HG02973 (cell line): ENCODE measurements at regions not wholly inside any gene's neighbourhood (a gene's known extent, or its start where the extent isn't known, plus 50 kb on each side); places are given as distances from the start of the nearest gene placed in this dataset.
A peak's percentile ranks its signal among the peaks of the same experiment; 100 is the strongest.
"Not testable (repeated sequence)": the region's sequence is repeated elsewhere in the genome, so short reads cannot be mapped to it uniquely, and the experiment has no call there.

Source experiments
- ATAC-seq: cut with Tn5 transposase; IDR thresholded peaks from one replicate; pipeline ENCODE4 v1.9.1; 2021; ENCODE audit warnings: moderate library complexity; ENCODE audit not compliant: unreplicated experiment

DNA sequence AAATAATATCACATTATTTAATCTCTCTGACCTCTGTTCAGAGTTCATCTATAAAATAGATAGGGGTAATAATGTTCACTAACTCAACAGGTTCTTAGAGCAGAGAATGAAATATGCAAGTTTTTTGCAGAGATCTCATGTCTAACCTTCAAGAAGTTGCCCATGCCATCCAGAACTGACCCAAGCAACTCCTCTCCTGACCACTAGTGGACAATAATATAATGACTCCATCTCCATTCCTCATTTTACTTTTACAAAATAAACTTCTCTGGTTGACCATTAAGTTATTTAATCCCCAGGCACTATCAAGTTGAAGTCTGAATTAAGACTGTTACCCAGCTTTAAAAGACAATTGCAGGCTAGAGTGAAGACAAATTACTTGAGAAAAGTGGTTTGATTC, 382.6 kb downstream of the KCNA4 start:
- ATAC-seq, result no peak

DNA sequence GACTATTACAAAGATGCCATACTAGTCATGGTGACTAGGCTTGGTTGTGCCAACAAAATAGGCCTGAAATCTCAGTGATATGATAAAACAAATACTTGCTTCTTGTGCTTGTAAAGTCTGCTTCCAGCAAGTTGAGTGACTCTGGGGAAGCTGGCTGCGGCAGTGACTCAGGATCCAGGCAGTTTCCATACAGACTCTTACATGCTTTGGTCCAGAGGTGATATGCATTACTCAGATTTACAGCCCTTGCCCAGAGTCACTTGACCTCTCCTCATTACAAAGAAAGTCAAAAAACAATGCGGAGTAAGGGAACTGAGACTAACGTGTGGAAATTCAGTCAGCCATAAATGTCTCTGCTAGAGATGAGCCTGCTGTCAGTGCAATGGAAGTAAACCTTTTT, 387.5 kb downstream of the KCNA4 start:
- ATAC-seq, result no peak

DNA sequence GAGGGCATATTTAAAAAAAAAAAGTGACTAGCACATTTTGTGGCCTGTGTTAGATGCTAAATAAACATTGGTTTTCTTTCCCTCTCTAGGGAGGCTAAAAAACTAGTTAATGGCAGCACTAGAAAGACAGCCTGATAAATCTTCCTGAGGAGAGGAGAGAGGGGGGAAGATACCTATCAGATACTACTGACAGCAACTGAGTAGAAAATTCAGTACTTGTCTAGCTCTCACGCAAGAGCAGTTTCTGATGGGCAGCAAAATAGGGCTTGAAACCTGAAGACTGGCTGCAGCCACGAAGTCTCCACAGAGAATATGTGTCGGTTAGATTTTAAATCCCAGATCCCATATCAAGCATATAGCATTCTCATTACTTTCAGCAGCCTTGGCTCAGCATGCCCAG, 388.2 kb downstream of the KCNA4 start:
- no peak for ATAC-seq

GRCh38 chr11:29627541-29627940, 389.3 kb downstream of the KCNA4 start:
- no peak for ATAC-seq

DNA sequence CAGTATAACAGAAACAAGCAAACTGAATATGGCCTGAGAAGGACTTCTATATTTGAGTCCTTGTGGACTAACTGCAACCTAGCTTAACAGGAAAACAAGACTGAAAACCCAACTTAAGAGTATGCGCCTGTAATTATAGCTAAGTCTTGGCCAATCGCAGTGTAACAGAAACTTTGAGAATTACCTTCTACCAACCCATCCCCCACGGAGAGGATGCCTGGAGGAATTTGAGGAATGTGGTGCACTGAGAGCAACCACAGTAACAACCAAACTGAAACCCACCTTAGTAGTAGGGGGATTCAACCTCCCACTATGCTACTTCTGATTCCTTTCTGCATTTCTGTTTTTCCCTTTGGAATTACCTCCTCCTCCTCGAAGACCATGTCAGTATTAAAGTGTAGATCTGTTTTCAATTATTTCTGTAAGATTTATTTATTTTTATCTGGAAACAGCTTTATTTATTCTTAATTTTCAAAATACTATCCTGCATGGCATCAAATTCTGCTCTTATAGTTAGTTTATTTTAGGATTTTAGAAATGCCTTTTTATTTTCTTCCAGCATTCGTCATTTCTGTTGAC, 393.6 kb downstream of the KCNA4 start:
- ATAC-seq, result no peak

DNA sequence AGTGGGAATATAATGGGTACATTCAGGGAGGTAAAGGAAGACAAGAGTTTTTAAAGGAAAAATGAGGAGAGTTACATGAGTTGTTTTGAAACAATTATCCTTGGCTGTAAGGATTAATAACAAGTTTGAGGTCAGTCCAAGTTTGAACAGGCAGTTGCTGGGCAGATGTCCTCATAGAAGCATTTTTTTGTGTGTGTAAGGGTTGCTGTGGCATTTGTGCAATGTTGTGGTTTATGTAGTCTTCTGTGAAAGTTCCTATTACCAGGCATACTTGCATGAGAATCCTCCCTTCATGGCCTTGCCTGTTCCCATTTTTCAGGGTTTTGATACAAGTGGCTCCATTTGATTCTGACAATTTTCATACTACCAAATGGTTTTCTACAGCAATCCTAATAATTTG, 400.2 kb downstream of the KCNA4 start:
- ATAC-seq, result no peak

DNA sequence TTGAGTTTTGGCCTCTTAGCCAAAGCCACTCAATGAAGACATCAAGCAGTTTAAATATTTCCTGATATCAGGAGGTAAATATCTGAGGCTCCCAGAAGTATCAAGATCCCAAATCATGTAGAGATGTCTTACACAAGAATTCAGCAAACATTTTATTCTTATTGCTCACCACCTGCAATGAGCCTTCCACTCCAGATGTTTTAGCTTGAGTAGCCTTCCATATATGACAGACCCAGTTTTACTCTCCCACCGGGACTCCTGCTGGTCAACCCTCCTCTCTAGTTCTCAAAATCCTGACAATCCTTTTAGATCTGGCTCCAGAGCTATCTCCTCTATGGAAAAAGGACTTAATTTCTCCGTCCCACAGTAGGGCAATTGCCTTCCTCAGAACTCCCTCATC, 404.4 kb downstream of the KCNA4 start:
- no peak for ATAC-seq

- no peak for ATAC-seq
These were observed 410.3 kb downstream of the KCNA4 start for GRCh38 chr11:29606330-29607031.

GRCh38 chr11:29600151-29600575, 416.7 kb downstream of the KCNA4 start:
- ATAC-seq, result not testable (repeated sequence)

- no peak for ATAC-seq
These were observed 432.5 kb downstream of the KCNA4 start for GRCh38 chr11:29584342-29584741.

DNA sequence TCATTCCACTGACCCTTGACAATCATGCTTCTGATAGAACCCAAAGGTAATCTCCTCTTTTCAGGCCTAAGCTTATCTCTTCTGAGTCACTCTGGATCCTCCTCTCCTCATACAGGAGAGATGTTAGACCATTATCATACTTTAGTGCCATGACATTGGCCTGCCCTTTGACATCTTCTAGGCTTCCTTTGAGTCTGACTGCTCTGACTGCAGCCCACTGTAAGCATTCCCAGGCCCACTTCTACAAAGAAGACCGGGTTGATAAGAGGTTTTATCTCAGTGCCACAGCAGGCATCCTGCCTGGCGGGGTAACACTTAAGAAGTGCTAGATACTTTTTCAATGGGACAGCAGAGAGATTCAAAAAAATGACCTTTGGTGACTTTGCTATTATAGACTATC, 438.0 kb downstream of the KCNA4 start:
- ATAC-seq, result no peak

DNA sequence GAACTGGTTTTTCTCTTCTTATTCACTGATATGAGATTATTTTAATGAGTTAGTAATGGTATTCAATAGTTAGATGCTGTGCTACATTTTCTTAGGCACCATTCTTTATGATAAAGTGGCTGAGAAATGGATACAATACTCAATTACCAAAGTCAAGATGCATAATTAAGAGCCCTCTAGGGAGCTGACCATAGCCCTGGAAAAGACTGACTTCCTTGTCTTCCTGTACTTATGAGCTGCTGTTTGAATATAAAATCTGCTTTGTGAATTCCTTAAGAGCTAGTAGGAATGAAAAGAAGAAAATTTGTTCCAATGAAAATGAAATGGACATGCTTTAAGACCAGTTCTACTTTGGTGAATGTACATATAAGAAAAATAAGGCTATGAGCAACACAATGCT, 452.3 kb downstream of the KCNA4 start:
- ATAC-seq, result no peak

DNA sequence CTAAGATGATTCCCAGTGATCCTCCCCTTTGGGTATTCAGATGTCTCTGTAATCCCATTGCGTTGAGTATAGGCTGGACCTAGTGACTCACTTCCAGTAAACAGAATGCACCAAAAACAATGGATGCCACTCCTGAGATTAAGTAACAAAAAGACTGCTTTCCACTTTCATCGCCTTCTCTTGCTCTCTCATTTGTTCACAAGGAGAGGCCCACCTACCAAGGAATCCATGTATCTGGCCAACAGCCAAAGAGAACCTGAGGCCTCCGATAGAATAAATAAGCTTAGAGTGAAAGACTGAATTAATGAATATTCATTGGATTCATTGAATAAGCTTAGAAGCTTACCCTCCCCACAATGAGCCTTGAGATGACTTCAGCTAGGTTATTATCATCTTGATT, 454.6 kb downstream of the KCNA4 start:
- ATAC-seq, result no peak

- no peak for ATAC-seq
These were observed 462.8 kb downstream of the KCNA4 start for GRCh38 chr11:29553990-29554389.

- ATAC-seq, result no peak
These were observed 478.3 kb downstream of the KCNA4 start for GRCh38 chr11:29538339-29539036.

DNA sequence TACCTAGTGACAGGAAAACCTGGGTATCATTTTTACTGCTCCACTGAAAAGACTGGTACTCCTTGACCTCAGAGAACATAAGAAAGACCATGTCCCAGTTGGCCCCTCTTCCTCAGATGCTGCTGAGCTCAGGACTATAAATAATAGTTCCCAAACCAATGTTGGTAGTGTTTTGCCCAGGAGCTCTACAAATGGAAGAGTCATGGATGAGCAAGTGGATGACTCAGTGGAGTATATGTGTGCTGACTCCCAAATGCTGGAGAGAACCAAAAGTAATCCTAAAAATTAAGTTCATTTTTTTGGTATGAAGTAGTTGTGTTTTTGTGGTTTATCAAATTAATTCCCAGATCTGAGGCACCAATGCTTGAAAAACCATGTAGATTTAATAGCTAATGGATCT, 482.0 kb downstream of the KCNA4 start:
- no peak for ATAC-seq

GRCh38 chr11:29530961-29531360, 485.9 kb downstream of the KCNA4 start:
- no peak for ATAC-seq

- peak; percentile 69 for ATAC-seq
These were observed 489.4 kb downstream of the KCNA4 start for GRCh38 chr11:29527391-29527936.

DNA sequence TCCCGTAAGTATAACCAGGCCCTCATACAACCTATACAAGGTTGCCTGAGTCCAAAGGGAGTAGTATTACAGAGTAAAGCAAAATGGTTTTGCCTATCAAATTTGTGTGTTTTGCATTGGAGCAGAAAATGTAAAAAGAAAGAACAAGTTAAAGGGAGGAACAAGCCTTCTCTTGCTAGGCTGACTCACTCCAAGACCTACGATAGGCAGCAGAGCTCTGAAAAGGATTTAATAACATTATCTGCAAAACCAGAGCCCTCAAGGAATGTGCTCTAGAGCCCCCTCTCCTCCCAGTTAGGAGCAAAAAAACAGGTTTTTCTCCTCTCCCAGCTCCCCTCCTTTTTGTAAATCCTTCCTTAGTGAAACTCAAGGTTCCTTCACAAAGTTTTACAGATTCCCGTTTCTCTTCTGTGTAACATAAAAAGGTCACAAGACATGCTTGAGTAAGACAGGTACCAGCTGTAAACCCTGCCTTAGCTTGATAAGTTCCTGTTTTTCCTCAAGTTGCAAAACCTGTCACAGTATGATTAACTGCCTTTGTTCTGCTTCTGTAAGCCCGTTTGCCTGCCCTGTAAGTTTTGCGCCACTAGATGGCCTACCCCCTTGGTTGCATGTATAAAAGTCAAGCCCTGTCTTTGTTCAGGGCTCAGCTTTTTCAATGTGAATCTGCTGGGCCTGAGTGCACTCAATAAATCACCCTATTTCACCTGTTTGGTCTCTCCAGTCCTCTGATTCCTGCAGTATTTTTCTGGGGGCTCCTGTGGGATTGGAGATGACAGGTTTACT, 498.2 kb downstream of the KCNA4 start:
- ATAC-seq, result peak; percentile 56

GRCh38 chr11:29511394-29511793, 505.4 kb downstream of the KCNA4 start:
- ATAC-seq, result no peak

GRCh38 chr11:29507376-29507775, 509.5 kb downstream of the KCNA4 start:
- no peak for ATAC-seq
